HFF-Myc (cell line): ENCODE measurements at regions not wholly inside any gene's neighbourhood (a gene's known extent, or its start where the extent isn't known, plus 50 kb on each side); places are given as distances from the start of the nearest gene placed in this dataset.

Experiments used
- DNase-seq: peaks from one replicate; pipeline ENCODE4 v3.0.0-alpha.2; 2011; ENCODE audit warnings: low read depth; ENCODE audit errors: extremely low read depth
- H3K4me3 ChIP-seq: replicated peaks from 2 replicates; pipeline ENCODE4 v1.5.1; 2011; ENCODE audit warnings: low read depth, mild to moderate bottlenecking, control low read depth, low read length
- CTCF ChIP-seq: IDR thresholded peaks from 2 replicates; pipeline ENCODE4 v1.5.1; 2012; ENCODE audit warnings: mild to moderate bottlenecking, low read depth, low read length, control low read depth; ENCODE audit errors: missing control alignments

- no peak overlapping the region for H3K4me3 ChIP-seq
- DNase-seq = no peak
- TF ChIP-seq CTCF = no peak
Observed at GRCh38 chr6:90399970-90400369, 103.3 kb upstream of the BACH2 start.

GRCh38 chr6:90397929-90398674 is 101.5 kb upstream of the BACH2 start:
- DNase-seq = no peak

GRCh38 chr6:90397047-90397446 is 100.4 kb upstream of the BACH2 start:
- H3K4me3 ChIP-seq = no peak overlapping the region
- TF ChIP-seq CTCF = no peak
- DNase-seq = no peak

More at GRCh38 chr6:90397929-90398674, 101.5 kb upstream of the BACH2 start:
- H3K4me3 ChIP-seq = no peak overlapping the region
- TF ChIP-seq CTCF = no peak

- no peak overlapping the region for H3K4me3 ChIP-seq
- TF ChIP-seq CTCF = peak; percentile 73
- peak; percentile 56 for DNase-seq
Observed at GRCh38 chr6:90393232-90393884, 96.7 kb upstream of the BACH2 start.

GRCh38 chr6:90390379-90390778 is 93.7 kb upstream of the BACH2 start:
- no peak for TF ChIP-seq CTCF
- H3K4me3 ChIP-seq = no peak overlapping the region
- DNase-seq = no peak

GRCh38 chr6:90388395-90388794 is 91.8 kb upstream of the BACH2 start:
- DNase-seq = no peak
- no peak overlapping the region for H3K4me3 ChIP-seq
- no peak for TF ChIP-seq CTCF

GRCh38 chr6:90387826-90388225 is 91.2 kb upstream of the BACH2 start:
- no peak overlapping the region for H3K4me3 ChIP-seq
- no peak for DNase-seq
- TF ChIP-seq CTCF = no peak
